ENCODE measurements at regions not wholly inside any gene's neighbourhood (a gene's known extent, or its start where the extent isn't known, plus 50 kb on each side); places are given as distances from the start of the nearest gene placed in this dataset.

DNA sequence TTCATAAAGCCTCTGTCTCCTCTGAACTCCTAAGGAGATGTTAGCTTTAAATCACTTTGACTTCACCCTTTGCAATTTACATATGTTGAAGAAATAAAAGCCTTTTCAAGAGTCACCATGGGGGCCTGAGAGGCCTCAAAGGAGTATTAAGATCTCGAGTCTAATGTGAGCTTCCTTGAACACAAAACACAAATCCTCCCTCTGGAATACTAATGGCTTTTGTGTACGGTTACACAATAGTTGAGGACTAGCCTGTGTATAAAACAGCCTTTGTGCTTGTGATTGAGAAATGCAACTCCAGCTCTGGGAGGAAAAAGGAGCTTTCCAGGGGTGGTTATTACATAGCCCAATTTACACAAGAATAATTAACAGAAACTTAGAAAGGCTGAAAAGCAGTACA lies 1140.2 kb downstream of the CDH11 start:
- CTCF ChIA-PET, result no interaction called here
- Mint-ChIP-seq H3K36me3 (peaks cover 2% of the 10 kb centered on the region), H3K4me1 (ENCODE audit: low read depth) (no peaks in the 10 kb centered on the region), H3K9me3 (peaks cover 33% of the 10 kb centered on the region), H3K27ac (no peak overlapping the region), H3K27me3 (no peaks in the 10 kb centered on the region), H3K4me3 (no peak overlapping the region)
- no peak for DNase-seq
- intact Hi-C loops (cut with micrococcal nuclease), result no loop called here
- POLR2A ChIA-PET, result no interaction called here

DNA sequence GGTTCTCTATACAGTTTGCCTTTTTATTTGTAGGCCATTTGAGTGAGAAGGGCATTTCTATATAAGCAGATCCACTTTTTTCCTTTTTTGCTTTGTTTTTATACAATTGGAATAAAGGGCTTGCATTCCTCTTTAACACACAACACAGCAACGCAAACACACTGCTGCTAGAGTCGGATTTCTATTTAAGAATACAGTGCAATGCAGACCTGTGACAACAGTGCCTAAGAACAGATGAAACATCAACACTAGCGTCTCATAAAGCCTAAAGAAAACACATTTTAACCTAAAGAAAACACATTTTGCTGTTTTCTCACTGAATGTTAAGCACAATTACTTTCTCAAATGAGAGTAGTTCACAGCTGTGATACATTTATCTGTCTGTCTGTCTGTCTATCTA lies 1141.1 kb downstream of the CDH11 start:
- intact Hi-C loops (cut with micrococcal nuclease), result no loop called here
- CTCF ChIA-PET, result no interaction called here
- POLR2A ChIA-PET, result no interaction called here
- Mint-ChIP-seq H3K36me3 (peaks cover under 1% of the 10 kb centered on the region), H3K4me1 (ENCODE audit: low read depth) (no peaks in the 10 kb centered on the region), H3K9me3 (peaks cover 32% of the 10 kb centered on the region), H3K27ac (no peak overlapping the region), H3K4me3 (no peak overlapping the region), H3K27me3 (no peaks in the 10 kb centered on the region)
- no peak for DNase-seq

DNA sequence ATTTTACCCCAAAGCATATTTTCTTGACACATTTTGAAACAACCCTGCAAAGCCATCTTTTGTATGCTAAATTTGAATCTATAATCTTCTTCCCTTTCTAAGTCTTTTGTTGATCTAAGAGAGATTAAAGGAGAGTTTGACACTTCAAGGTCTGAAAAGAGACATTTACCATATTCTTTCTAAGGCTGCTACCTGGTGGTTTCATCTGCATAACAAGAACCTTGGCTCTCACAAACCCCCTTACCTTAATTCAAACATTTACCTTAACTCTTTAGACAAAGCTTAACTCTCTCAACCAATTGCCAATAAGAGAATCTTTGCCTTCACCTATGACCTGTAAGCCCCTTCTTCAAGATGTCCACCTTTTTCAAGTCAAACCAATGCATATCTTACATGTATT lies 1143.6 kb downstream of the CDH11 start:
- CTCF ChIA-PET, result no interaction called here
- Mint-ChIP-seq H3K4me3 (no peak overlapping the region), H3K9me3 (peaks cover 34% of the 10 kb centered on the region), H3K4me1 (ENCODE audit: low read depth) (no peaks in the 10 kb centered on the region), H3K27me3 (no peaks in the 10 kb centered on the region), H3K27ac (no peak overlapping the region), H3K36me3 (no peaks in the 10 kb centered on the region)
- intact Hi-C loops (cut with micrococcal nuclease), result no loop called here
- POLR2A ChIA-PET, result no interaction called here
- no peak for DNase-seq

DNA sequence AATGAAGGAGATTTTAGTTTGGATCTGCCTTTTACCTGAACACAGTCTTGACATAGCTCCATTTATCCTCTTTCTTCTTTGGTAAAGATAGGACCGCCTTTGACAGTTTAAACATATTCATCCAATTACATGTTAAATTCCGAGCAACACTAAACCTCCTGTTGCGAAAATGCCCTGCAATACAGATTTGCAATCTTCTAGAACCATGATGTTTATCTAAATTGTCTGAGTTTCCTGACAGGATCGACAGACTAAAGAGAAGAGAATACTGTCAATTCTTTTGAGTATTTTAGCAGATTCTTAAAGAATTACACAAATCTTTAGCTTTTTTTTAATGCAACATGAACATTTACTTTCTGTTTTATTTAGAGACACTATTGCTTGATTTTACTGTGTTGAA lies 1145.5 kb downstream of the CDH11 start:
- ChIA-PET CTCF (no interaction called here), POLR2A (no interaction called here)
- H3K9me3 Mint-ChIP-seq, result peaks cover 38% of the 10 kb centered on the region
- H3K4me3 Mint-ChIP-seq, result no peak overlapping the region
- DNase-seq, result no peak
- intact Hi-C loops (cut with micrococcal nuclease), result no loop called here
- H3K4me1 Mint-ChIP-seq (ENCODE audit: low read depth), result no peaks in the 10 kb centered on the region
- no peak overlapping the region for H3K27ac Mint-ChIP-seq
- H3K36me3 Mint-ChIP-seq, result no peaks in the 10 kb centered on the region
- H3K27me3 Mint-ChIP-seq, result no peaks in the 10 kb centered on the region

DNA sequence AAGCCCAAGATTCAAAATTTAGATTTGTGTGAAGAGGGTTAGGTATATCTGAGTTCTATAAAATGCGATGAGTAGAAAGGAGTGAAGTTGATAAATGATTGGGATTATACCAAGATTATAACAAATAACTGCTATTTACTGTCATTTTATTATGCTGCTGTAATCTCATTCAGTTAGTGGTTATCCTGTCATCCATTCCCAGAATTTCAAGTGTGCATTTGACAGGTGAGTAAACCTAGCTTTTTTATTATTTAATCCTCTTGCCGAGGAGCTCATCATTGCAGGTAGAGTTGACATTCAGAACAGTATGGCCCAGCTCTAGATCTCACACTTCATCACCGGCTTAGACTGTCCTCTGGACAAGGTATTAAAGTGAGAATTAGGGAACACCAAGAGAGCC lies 1146.2 kb downstream of the CDH11 start:
- DNase-seq, result no peak
- no peaks in the 10 kb centered on the region for H3K4me1 Mint-ChIP-seq (ENCODE audit: low read depth)
- H3K27me3 Mint-ChIP-seq, result no peaks in the 10 kb centered on the region
- POLR2A ChIA-PET, result no interaction called here
- H3K4me3 Mint-ChIP-seq, result no peak overlapping the region
- H3K36me3 Mint-ChIP-seq, result no peaks in the 10 kb centered on the region
- CTCF ChIA-PET, result no interaction called here
- H3K27ac Mint-ChIP-seq, result no peak overlapping the region
- intact Hi-C loops (cut with micrococcal nuclease), result no loop called here
- H3K9me3 Mint-ChIP-seq, result peaks cover 38% of the 10 kb centered on the region

DNA sequence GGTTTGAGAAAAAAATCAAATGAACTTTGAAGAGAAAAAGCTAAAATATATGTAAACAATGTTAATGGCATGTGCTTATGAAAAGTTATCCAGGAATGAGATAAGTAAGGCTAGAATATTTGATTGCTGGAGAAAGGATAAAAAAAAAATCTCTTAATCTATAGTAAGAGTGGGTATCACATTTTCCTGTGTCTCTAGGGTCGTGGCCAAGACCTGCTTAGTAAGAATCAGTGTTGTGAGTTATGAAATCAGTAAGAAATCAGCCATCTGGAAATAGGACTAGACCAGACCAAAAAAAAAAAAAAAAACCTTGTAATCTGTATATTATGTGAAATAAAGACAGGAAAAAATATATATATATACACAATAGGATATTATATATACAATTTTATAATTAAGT lies 1153.9 kb downstream of the CDH11 start:
- Mint-ChIP-seq H3K36me3 (no peaks in the 10 kb centered on the region), H3K27ac (no peak overlapping the region)

DNA sequence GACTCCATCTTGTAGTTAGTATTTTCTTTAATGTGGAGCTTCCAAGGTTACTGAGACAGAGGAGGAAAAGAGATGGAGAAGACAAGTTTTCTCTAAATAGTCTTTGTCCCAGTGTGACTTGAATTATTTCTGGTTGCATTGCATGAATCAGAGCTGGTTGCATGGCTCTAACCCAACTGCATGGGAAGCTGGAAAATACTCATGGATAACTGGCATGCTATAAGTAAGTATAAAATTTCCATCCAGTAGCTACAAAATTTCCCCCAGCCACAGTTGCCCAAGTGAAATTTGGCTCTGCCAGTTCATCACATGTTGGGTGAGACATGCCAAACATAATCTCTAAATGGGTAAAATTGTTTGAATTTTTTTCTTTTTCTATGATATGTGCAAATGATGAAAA lies 1161.5 kb downstream of the CDH11 start:
- CTCF ChIA-PET, result no interaction called here
- Mint-ChIP-seq H3K27me3 (no peaks in the 10 kb centered on the region), H3K4me1 (ENCODE audit: low read depth) (no peaks in the 10 kb centered on the region), H3K4me3 (no peak overlapping the region), H3K36me3 (no peaks in the 10 kb centered on the region), H3K27ac (no peak overlapping the region), H3K9me3 (peaks cover 25% of the 10 kb centered on the region)
- POLR2A ChIA-PET, result no interaction called here
- intact Hi-C loops (cut with micrococcal nuclease), result no loop called here
- no peak for DNase-seq

More for the DNA sequence above, 1153.9 kb downstream of the CDH11 start:
- Mint-ChIP-seq H3K9me3 (peaks cover 25% of the 10 kb centered on the region), H3K4me1 (ENCODE audit: low read depth) (no peaks in the 10 kb centered on the region), H3K27me3 (no peaks in the 10 kb centered on the region), H3K4me3 (no peak overlapping the region)
- ChIA-PET POLR2A (no interaction called here), CTCF (no interaction called here)
- intact Hi-C loops (cut with micrococcal nuclease), result no loop called here
- no peak for DNase-seq

DNA sequence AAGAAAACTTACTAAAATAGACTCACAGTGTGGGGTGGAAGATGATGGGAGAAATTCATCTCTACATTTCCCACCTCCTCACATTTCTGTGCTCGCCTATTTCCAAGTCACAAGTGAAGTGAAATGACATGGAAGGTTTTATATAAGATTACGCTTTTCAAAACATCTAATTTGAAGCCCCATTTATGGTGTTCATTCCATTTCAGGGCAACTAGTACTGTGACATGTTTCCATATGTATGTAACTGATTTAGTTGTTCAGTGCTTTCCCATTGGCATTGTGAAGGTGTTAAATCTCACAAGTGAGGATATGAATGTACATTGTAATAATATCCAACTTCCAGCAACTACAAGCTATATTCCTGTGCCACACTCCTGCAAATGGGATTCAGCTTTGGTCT lies 1174.8 kb downstream of the CDH11 start:
- Mint-ChIP-seq H3K27ac (no peak overlapping the region), H3K9me3 (peaks cover 17% of the 10 kb centered on the region), H3K27me3 (no peaks in the 10 kb centered on the region), H3K4me1 (ENCODE audit: low read depth) (no peaks in the 10 kb centered on the region), H3K4me3 (no peak overlapping the region), H3K36me3 (no peaks in the 10 kb centered on the region)
- intact Hi-C loops (cut with micrococcal nuclease), result no loop called here
- POLR2A ChIA-PET, result no interaction called here
- DNase-seq, result no peak
- CTCF ChIA-PET, result no interaction called here

DNA sequence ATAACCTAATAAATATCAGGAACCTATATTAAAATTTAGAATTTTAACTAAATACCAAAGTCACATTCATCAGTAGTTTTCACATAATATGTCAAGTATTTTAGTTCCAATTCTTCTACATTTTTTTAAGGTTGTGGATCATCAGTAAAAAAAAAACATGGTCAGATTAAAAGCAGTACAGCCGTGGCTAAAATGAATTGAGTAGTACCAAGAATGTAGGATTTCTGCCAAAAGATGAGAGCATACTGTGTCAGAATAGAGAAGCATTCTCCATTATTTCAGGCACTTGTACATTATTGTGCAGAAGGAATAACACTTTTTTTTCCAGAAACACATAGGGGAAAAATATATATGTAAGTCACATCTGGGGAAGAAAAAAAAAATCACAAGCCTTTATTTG lies 1176.1 kb downstream of the CDH11 start:
- DNase-seq, result no peak
- no peaks in the 10 kb centered on the region for H3K4me1 Mint-ChIP-seq (ENCODE audit: low read depth)
- ChIA-PET CTCF (no interaction called here), POLR2A (no interaction called here)
- intact Hi-C loops (cut with micrococcal nuclease), result no loop called here
- H3K9me3 Mint-ChIP-seq, result peaks cover 20% of the 10 kb centered on the region
- no peaks in the 10 kb centered on the region for H3K36me3 Mint-ChIP-seq
- no peak overlapping the region for H3K4me3 Mint-ChIP-seq
- H3K27me3 Mint-ChIP-seq, result no peaks in the 10 kb centered on the region
- no peak overlapping the region for H3K27ac Mint-ChIP-seq

DNA sequence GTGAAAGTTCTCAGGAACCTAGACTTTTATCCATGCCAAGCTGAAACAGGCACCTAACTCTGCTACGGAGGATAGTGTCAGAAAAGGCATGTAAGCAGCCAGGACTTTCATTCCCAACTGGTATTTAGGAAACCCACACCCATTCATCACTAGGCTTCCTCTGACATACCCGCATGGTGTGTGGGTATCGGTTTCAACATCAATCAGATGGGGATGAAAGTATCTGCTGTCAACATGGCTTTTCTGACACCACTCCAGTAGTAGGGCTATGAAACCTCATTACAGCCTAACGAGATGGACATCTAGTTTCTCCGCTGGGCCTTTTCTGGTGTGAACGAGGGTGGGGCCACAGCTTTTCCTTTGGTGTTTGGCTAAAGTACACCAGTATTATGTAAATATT lies 1178.3 kb downstream of the CDH11 start:
- intact Hi-C loops (cut with micrococcal nuclease), result no loop called here
- CTCF ChIA-PET, result no interaction called here

DNA sequence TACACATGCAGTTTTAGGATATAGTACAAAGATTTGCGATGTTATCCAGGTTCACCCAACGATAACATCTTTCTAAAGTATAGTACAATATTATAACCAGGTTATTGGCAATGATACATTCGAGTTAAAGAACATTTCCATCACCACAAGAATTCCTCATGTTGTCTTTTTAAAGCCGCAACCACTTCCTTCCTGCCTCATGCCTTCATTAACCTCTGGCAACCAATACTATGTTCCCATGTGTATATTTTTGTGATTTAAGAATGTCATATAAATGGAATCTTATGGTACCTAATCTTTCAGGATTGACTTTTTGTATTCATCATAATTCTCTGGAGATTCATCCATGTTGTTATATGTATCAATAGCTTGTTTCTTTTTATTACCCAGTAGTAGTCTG lies 1183.2 kb downstream of the CDH11 start:
- CTCF ChIA-PET, result no interaction called here

More for the DNA sequence above, 1178.3 kb downstream of the CDH11 start:
- H3K9me3 Mint-ChIP-seq, result peaks cover 18% of the 10 kb centered on the region
- no peaks in the 10 kb centered on the region for H3K4me1 Mint-ChIP-seq (ENCODE audit: low read depth)
- no peak overlapping the region for H3K4me3 Mint-ChIP-seq
- POLR2A ChIA-PET, result no interaction called here
- H3K27ac Mint-ChIP-seq, result no peak overlapping the region
- DNase-seq, result no peak
- H3K27me3 Mint-ChIP-seq, result no peaks in the 10 kb centered on the region
- no peaks in the 10 kb centered on the region for H3K36me3 Mint-ChIP-seq

DNA sequence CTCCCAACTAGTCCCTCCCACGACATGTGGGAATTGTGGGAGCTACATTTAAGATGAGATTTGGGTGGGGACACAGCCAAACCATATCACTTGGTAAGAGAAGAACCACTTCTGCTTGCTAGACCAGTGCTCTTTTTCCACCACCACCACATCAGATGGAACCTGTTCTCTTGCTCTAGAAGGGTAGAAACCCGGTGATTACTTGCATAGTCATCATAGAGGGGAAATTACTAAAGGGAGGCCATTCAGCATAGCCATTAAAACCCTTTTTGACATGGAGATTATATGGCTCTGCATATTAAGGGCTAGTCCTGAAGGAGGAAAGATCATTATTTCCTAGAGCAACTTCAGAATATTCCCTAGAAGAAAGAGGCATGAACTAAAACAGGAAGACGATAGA lies 1188.0 kb downstream of the CDH11 start:
- H3K36me3 Mint-ChIP-seq, result no peaks in the 10 kb centered on the region
- H3K4me1 Mint-ChIP-seq (ENCODE audit: low read depth), result no peaks in the 10 kb centered on the region
- ChIA-PET CTCF (no interaction called here), POLR2A (interaction anchor here (0.6 kb wide), 1 partner anchor 147 kb away, joined by 3 read pairs; no protein-coding TSS in a partner anchor)
- H3K27ac Mint-ChIP-seq, result no peak overlapping the region
- no peak overlapping the region for H3K4me3 Mint-ChIP-seq
- DNase-seq, result no peak
- intact Hi-C loops (cut with micrococcal nuclease), result no loop called here
- H3K27me3 Mint-ChIP-seq, result no peaks in the 10 kb centered on the region
- peaks cover 29% of the 10 kb centered on the region for H3K9me3 Mint-ChIP-seq

More for the DNA sequence above, 1183.2 kb downstream of the CDH11 start:
- intact Hi-C loops (cut with micrococcal nuclease), result no loop called here
- Mint-ChIP-seq H3K36me3 (no peaks in the 10 kb centered on the region), H3K27me3 (no peaks in the 10 kb centered on the region), H3K4me3 (no peak overlapping the region), H3K27ac (no peak overlapping the region), H3K4me1 (ENCODE audit: low read depth) (no peaks in the 10 kb centered on the region), H3K9me3 (peaks cover 28% of the 10 kb centered on the region)
- no peak for DNase-seq
- POLR2A ChIA-PET, result no interaction called here

DNA sequence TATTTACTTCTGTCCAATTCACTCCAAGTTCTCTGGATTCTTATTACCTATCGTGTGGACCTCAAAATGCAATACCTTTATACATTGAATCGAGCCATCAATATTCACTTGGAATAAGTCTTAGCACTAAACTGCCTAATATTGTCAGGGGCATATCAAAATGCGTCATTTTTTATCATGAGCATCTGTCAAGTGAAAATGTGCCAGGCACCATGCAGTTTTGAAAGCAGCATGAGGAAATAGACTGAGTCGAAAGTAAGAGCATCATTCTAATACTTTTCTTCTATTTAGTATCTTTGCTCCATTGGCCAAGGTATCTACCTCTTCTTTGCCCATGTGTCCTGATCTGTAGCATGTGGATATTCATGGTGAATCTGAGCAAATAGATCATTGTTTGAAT lies 1193.4 kb downstream of the CDH11 start:
- no peaks in the 10 kb centered on the region for H3K4me1 Mint-ChIP-seq (ENCODE audit: low read depth)
- no peaks in the 10 kb centered on the region for H3K36me3 Mint-ChIP-seq
- H3K4me3 Mint-ChIP-seq, result no peak overlapping the region

DNA sequence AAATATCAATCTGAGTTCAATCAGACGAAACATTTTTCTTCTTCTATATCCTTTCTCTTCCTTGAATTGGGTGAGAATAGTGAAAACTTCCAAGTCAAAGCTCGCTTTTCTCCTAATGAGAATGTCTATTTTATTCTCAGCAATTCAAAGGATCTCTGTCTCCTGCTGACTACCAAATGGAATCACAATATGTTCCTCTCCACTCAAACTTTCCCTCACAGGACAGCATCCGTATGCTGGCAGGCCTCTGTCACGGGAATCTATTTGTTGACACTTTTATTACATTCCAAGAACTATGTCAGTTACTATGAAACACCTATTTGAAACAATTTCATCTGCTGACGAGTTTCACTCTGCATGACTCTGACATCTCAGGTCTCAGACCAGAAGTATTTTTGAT lies 1196.6 kb downstream of the CDH11 start:
- no peaks in the 10 kb centered on the region for H3K4me1 Mint-ChIP-seq (ENCODE audit: low read depth)
- H3K27ac Mint-ChIP-seq, result no peak overlapping the region
- H3K4me3 Mint-ChIP-seq, result no peak overlapping the region
- CTCF ChIA-PET, result no interaction called here
- intact Hi-C loops (cut with micrococcal nuclease), result no loop called here
- H3K9me3 Mint-ChIP-seq, result peaks cover 36% of the 10 kb centered on the region
- no peaks in the 10 kb centered on the region for H3K36me3 Mint-ChIP-seq
- POLR2A ChIA-PET, result no interaction called here
- H3K27me3 Mint-ChIP-seq, result no peaks in the 10 kb centered on the region
- no peak for DNase-seq

More for the DNA sequence above, 1193.4 kb downstream of the CDH11 start:
- intact Hi-C loops (cut with micrococcal nuclease), result no loop called here
- peaks cover 37% of the 10 kb centered on the region for H3K9me3 Mint-ChIP-seq
- CTCF ChIA-PET, result no interaction called here
- H3K27me3 Mint-ChIP-seq, result no peaks in the 10 kb centered on the region
- no peak for DNase-seq
- POLR2A ChIA-PET, result no interaction called here
- no peak overlapping the region for H3K27ac Mint-ChIP-seq
